GM21619 (cell line): ENCODE measurements at regions not wholly inside any gene's neighbourhood (a gene's known extent, or its start where the extent isn't known, plus 50 kb on each side); places are given as distances from the start of the nearest gene placed in this dataset.

ENCODE experiments used
- ATAC-seq: cut with Tn5 transposase; IDR thresholded peaks from one replicate; pipeline ENCODE4 v1.9.1; 2021; ENCODE audit not compliant: unreplicated experiment

GRCh38 chr5:124341066-124341858 lies 405.2 kb downstream of the ZNF608 start:
- no peak for ATAC-seq

GRCh38 chr5:124337996-124338395 lies 408.4 kb downstream of the ZNF608 start:
- no peak for ATAC-seq

GRCh38 chr5:124333298-124333979 lies 413.0 kb downstream of the ZNF608 start:
- no peak for ATAC-seq

- no peak for ATAC-seq
Observed at GRCh38 chr5:124332273-124332672, 414.2 kb downstream of the ZNF608 start.

- ATAC-seq, result no peak
Observed at GRCh38 chr5:124330595-124331220, 415.7 kb downstream of the ZNF608 start.

GRCh38 chr5:124328201-124328600 lies 418.2 kb downstream of the ZNF608 start:
- ATAC-seq, result no peak

GRCh38 chr5:124318661-124319060 lies 427.8 kb downstream of the ZNF608 start:
- no peak for ATAC-seq

- no peak for ATAC-seq
Observed at GRCh38 chr5:124317451-124317850, 429.0 kb downstream of the ZNF608 start.

- no peak for ATAC-seq
Observed at GRCh38 chr5:124315741-124316415, 430.6 kb downstream of the ZNF608 start.

GRCh38 chr5:124310453-124310852 lies 436.0 kb downstream of the ZNF608 start:
- ATAC-seq, result no peak

- no peak for ATAC-seq
Observed at GRCh38 chr5:124309241-124309980, 437.0 kb downstream of the ZNF608 start.

- no peak for ATAC-seq
Observed at GRCh38 chr5:124303366-124303765, 443.1 kb downstream of the ZNF608 start.

GRCh38 chr5:124302533-124302932 lies 443.9 kb downstream of the ZNF608 start:
- no peak for ATAC-seq

- no peak for ATAC-seq
Observed at GRCh38 chr5:124301850-124302249, 444.6 kb downstream of the ZNF608 start.

GRCh38 chr5:124300815-124301621 lies 445.4 kb downstream of the ZNF608 start:
- ATAC-seq, result no peak

GRCh38 chr5:124297826-124298225 lies 448.6 kb downstream of the ZNF608 start:
- no peak for ATAC-seq

GRCh38 chr5:124292322-124292855 lies 454.1 kb downstream of the ZNF608 start:
- no peak for ATAC-seq

- no peak for ATAC-seq
Observed at GRCh38 chr5:124289641-124290311, 456.7 kb downstream of the ZNF608 start.

GRCh38 chr5:124289130-124289529 lies 457.3 kb downstream of the ZNF608 start:
- no peak for ATAC-seq
